ENCODE measurements at regions not wholly inside any gene's neighbourhood (a gene's known extent, or its start where the extent isn't known, plus 50 kb on each side); places are given as distances from the start of the nearest gene placed in this dataset.

GRCh38 chr10:6763423-6763822 is 183.3 kb upstream of the PRKCQ start:
- no peak for DNase-seq

- no peak for DNase-seq
These were observed 182.9 kb upstream of the PRKCQ start for GRCh38 chr10:6763001-6763400.

GRCh38 chr10:6759961-6760360 is 179.9 kb upstream of the PRKCQ start:
- no peak for DNase-seq

- no peak for DNase-seq
These were observed 177.1 kb upstream of the PRKCQ start for GRCh38 chr10:6757158-6757557.

GRCh38 chr10:6756716-6757115 is 176.6 kb upstream of the PRKCQ start:
- no peak for DNase-seq

- peak; percentile 76 for DNase-seq
These were observed 175.8 kb upstream of the PRKCQ start for GRCh38 chr10:6755781-6756460.

- DNase-seq: no peak
These were observed 173.6 kb upstream of the PRKCQ start for GRCh38 chr10:6753644-6754043.

GRCh38 chr10:6751363-6751762 is 171.3 kb upstream of the PRKCQ start:
- no peak for DNase-seq

GRCh38 chr10:6748981-6749635 is 169.0 kb upstream of the PRKCQ start:
- DNase-seq: peak; percentile 40

- no peak for DNase-seq
These were observed 168.0 kb upstream of the PRKCQ start for GRCh38 chr10:6748029-6748428.

GRCh38 chr10:6746782-6747181 is 166.7 kb upstream of the PRKCQ start:
- no peak for DNase-seq

- DNase-seq: no peak
These were observed 163.3 kb upstream of the PRKCQ start for GRCh38 chr10:6743291-6743849.

- DNase-seq: no peak
These were observed 161.5 kb upstream of the PRKCQ start for GRCh38 chr10:6741541-6741941.

GRCh38 chr10:6739530-6740174 is 159.6 kb upstream of the PRKCQ start:
- DNase-seq: no peak

- DNase-seq: peak; percentile 66
These were observed 158.2 kb upstream of the PRKCQ start for GRCh38 chr10:6738112-6738768.

GRCh38 chr10:6737758-6738111 is 157.7 kb upstream of the PRKCQ start:
- DNase-seq: no peak

GRCh38 chr10:6737080-6737641 is 157.1 kb upstream of the PRKCQ start:
- DNase-seq: no peak

- DNase-seq: no peak
These were observed 154.2 kb upstream of the PRKCQ start for GRCh38 chr10:6734286-6734685.

GRCh38 chr10:6729861-6730344 is 149.8 kb upstream of the PRKCQ start:
- peak; percentile 95 for DNase-seq

- DNase-seq: peak; percentile 28
These were observed 149.1 kb upstream of the PRKCQ start for GRCh38 chr10:6729071-6729774.

GRCh38 chr10:6726924-6727323 is 146.8 kb upstream of the PRKCQ start:
- DNase-seq: no peak

GRCh38 chr10:6722616-6723004 is 142.5 kb upstream of the PRKCQ start:
- DNase-seq: no peak
